GM18520 (cell line): ENCODE measurements at regions not wholly inside any gene's neighbourhood (a gene's known extent, or its start where the extent isn't known, plus 50 kb on each side); places are given as distances from the start of the nearest gene placed in this dataset.
"Not testable (repeated sequence)": the region's sequence is repeated elsewhere in the genome, so short reads cannot be mapped to it uniquely, and the experiment has no call there.

Experiments used
- ATAC-seq: cut with Tn5 transposase; IDR thresholded peaks from one replicate; pipeline ENCODE4 v1.9.1; 2021; ENCODE audit not compliant: unreplicated experiment

DNA sequence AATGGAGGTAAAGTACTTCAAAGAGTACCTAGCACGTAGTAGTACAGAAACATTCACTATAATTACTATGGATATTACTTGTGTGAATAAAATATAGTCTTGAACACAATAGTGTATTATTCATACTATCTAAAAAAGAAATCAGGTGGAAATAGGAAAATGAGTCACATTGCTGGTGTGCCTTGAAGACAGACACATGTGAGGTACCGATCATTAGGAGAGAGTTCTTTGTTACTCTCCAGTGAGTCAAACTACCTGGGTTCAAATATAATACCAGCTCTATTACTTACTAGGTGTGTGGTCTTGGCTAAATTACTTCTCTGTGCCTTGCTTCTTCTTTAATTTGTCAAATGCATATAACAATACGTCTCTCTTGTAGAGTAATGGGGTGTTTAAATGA is 50.8 kb upstream of the BEND6 start:
- no peak for ATAC-seq

DNA sequence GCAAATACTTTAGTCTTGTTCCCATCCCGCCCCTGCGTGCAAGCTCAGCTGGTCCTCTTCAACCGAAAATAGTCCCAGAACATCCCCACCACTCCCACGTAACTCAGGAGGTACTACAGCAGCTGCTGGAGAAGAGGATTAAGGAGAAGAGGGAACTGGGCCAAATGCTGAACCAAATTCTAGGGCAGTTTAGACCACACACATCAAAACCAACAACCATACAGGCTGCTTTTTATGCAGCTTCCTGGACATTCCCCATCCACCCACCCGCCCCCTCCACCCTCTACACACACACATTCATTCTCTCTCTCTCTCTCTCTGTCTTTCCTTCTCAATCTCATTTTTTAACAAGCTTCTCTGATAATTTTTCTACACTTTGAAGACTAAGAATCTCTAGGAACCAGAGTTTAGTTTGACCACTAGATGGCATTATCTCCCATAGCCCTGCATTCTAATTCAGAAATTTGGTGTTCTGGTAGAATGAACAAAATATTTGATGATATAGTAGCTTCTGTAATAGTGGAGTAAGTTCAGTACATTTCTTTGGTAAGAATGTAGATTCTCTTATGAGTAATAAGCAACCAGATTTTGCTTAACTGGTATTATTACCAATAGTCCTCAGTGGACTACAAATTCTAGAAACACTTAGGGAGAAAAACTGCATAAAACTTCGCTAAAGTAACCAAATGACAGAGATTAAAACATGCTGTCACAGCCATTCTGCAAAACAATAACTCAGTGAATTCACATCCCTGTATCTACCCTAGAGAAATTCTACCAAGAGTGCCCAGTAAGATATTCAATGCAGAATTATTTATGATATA is 52.1 kb upstream of the BEND6 start:
- no peak for ATAC-seq

DNA sequence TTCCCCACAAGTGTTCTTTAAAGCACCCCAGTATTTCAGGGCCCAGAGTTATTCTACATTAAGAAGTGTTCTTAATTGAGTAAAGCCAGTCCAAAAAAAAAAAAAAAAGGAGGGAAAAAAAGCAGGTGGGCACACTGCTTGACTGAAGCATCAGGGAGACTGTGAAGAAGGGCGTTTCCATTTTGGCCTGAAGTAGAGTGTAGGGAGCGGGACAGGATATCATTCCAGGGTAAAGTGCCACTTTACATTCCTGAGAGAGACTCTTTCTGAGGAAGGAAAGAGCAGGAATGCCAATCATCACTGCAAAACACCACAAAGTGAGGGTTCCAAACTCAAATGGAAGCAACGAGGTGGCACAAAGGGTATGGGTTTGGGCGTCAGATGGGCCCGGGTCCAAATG is 54.1 kb upstream of the BEND6 start:
- ATAC-seq, result no peak

DNA sequence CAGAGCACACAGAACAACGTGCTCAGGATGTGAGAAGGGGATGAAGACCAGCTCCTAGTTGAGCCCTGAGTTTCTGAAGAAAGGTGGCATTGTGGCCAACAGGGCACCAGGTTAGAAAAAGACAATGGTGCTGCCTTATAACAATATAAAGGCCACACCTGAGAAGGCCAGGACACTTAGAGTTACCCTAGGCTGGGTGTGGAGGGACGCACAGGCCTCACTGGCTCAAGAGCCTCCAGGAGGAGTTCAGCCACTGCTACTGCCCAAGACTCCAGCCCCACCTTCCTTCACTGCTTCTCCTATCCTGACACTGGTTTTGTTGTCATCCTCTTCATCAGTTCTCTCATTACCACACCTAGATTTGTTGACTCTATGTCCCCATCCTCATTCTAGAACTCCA is 55.2 kb upstream of the BEND6 start:
- no peak for ATAC-seq

DNA sequence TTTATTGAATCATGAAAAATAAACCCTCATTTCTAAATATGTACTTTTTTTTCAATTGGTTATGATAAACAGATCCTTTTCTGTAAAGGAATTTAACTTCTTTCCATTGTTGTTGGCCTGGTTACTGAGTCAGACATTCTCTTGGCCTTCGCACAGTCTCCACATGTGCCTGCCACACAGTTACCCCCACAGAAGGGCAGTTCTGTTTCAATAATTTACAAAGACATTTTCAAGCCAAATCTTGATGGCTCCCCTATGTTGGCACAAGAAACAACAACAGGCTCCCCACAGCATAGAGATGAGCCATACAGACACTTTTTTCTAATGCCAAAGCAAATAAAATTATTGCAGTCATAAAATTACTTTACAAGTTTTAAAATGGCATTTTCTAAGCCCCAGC is 55.6 kb upstream of the BEND6 start:
- ATAC-seq, result no peak

DNA sequence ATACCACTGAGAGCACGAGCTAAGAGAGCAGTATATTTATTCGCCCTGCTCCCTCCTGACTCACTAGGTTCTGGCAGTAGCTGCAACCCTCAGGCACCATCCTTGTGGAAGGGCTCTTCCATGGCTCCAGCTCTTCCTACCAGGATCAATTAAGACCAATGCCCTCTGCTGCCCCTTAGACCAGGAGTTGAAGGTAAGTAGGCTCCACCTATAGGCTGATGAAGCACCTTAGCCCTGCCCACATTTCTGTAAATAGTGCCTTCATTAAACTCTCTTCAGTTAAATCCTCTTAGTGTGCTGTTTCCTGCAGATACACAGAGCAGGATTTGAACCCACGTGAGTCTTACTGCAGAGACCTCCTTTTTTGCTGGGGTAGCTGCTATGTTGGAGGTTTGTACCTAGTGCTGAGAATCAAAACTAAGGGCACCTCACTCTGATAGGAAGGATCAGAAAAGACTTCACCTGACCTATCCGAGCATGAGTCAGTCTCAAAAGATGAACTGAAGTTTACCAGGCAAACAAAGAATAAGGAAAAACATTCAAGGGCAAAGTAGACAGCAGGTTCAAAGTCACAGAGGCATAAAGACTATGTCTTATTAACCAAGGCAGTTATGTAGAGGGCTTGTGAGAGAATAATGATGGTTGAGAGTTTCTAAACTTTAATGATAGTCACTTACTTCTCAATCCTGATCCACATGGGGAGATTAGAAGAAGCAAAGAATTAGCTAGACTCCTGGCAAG is 56.9 kb upstream of the BEND6 start:
- no peak for ATAC-seq

DNA sequence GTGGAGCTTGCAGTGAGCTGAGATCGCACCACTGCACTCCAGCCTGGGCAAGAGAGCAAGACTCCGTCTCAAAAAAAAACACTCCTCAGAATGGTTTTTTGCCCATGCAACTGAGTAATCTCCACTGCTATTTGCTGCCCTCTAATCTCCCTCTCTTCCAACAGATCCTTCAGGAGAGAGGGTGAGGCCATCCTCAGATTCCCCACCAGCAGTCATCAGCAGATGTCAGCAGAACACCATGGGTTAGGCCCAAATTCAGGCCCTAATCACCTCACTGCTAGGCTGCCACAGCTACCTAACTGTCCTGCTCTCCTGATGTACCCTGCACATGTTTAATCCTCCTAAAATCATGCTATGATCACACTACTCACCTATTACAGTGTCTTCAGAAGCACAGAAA is 63.2 kb upstream of the BEND6 start:
- no peak for ATAC-seq

DNA sequence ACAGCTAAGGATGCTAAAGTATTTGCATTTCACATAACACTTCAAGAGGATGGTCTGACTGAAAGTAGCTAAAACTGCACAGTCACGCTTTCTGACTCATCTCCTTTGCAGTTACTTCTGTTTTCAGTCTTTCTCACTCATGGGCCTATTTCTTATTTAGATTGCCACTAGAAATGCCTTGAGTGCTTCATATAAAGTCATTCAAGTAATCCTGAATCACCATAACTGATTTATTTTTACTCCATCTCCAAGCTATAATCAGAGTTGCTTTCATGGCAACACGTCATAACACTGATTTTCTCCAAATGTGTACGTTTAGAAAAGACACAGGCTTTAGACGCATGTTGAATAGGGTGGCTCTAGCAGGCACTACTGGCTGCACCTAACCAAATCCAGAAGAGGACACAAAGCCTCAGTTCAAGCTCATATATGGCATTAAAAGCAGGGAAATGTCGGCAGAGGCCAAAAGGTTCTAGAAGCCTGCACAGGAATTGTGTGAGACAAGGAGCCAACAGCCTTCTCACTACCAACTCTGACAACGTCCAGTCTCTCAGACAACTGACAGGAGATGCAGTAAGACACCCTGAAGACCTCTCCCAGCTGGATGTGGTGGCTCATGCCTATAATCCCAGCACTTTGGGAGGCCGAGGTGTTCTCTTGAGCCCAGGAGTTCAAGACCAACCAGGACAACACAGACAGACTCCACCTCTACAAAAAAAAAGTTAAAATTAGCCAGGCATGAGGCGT is 64.1 kb upstream of the BEND6 start:
- ATAC-seq, result peak; percentile 95

DNA sequence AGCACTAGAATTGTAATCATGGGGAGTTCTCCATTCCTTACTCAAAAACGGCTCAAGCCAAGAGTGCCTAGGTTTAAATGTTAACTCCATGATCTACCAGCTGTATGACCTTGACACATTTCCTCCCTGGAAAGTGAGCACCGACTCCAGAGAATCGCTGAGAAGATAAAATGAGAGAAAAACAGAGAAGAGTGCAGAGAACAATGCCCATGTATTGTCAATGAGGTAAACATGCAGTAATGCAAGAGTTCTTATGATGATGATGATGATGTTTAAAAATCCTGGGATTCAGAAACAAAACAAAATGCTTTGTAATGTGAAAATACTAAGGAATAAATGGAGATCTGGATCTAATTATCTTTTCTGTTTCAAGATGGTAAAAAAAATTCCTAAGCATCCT is 64.8 kb upstream of the BEND6 start:
- no peak for ATAC-seq

DNA sequence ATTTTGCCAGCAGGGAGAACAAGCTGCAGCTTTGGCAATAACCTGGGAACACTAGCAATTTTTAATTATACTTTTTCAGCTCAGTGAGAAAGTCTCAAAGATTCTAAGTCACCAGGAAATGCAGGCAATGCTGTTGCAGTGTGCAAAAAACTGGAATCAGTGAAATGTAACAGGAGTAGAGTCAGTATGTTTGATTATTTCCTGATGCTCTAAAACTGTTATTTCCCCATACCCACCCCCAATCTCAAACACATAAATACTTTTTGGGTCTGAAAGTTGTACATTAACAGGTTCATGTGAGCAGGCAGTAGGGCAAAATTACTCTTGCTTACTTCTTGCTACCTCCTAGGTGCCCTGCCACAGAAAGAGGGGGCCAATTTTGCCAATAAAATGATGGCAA is 65.4 kb upstream of the BEND6 start:
- no peak for ATAC-seq

DNA sequence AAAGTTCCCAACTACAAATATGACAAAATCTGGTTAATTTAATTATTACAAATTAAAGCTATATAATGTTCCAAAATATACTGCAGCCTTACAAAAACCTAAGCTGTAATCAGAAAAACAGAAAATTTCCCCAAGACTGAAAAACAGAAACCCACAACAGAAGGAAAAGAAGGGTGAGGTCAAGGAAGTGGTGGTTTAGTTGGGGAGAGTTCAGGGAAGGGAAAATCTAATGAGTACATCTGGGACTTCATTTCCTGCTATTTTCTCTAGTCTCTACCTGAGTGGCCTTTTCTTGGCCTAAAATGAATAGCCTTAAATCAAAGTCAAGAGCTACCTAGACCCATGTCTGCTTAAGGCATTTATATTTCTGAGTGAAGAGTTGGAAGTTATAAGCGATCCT is 66.2 kb upstream of the BEND6 start:
- no peak for ATAC-seq

DNA sequence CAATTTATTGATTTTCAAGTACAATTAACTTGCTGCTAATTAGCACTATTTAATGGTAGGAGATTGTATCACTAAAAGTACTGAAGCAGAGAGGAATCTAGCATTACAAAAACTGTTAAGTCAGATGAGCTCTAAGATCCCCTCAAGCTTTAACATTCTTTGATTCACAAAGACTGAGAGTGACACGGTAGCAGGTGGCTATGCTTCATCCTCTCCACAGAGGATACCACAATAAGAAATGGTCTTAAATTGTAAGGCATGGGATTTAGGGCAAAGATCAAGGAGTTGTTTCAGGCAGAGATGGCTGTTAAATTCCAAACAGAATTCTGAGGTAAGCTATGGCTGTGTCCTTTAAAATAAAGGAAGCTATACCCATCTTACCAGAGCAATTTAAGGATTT is 67.8 kb upstream of the BEND6 start:
- no peak for ATAC-seq

DNA sequence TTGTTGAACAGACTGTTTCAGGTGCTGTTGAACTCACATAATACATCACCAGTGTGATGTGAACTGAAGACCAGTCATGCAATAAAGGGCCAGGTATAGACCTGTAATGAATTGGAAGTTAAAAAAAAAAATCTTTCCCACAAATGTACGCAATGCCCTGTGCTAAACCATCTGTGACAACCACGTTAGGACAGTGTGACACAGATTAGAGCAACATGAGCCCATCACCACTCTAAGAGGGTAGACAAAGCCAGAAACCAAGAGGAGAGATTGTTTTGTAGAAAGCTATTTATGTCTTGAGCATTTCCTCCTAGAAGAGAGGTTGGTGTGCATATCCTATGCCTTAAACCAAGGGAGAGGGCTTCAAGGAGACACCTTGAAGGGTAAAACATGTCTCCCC is 77.0 kb upstream of the BEND6 start:
- no peak for ATAC-seq

DNA sequence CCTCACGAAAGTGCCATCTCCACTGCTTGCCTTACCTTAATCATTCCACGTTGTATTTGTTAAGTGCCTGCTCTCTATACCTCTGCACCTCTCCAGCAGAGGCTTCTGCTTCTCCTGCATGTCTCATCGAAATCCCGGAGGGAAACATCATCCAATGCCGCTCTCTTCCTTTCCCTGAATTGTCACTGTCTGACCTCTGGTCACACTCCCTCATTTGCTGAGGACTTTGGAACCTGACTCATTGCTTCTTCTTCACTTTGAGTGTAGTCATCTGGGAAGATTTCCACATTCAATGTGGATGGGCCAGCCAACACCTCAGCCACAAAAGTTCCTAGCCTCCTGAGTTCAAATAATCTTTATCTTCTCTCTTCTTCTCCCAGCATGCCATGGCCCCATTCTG is 78.9 kb upstream of the BEND6 start:
- ATAC-seq, result no peak

DNA sequence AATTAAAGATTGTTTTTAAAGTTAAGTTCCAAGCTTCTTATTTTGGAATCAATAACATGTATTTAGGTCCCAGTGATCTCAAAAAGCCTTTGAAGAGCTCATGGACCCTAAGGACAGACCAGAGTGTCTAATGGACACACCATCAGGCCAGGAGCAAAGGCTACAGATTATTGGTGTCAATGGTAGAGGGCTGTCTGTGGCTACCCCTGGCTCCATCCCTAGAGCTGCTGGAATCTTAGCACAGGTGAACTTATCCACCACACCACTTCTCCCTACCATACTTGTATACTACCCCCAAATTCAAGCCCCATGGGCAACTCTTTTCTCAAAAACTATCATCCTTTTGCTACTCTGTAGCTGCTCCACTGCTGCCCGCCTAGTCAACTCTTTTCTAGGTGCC is 79.4 kb upstream of the BEND6 start:
- no peak for ATAC-seq

DNA sequence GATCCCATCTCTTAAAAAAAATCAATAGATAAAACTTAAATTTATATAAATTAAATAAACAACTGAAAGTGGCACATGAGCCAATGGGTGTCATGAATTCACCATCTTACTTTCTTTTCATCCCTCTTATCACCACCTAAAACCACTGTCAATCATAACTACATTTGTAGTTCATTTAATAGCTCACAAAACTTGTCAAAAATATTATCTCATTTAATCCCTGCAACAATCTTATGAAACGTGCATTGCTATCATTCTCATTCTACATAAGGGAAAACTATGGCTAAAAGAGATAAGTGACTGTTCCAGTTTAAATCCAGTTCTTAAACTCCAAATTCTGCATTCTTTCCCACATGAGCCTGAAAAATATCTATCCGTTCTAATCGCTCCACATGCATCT is 80.6 kb upstream of the BEND6 start:
- ATAC-seq, result no peak

DNA sequence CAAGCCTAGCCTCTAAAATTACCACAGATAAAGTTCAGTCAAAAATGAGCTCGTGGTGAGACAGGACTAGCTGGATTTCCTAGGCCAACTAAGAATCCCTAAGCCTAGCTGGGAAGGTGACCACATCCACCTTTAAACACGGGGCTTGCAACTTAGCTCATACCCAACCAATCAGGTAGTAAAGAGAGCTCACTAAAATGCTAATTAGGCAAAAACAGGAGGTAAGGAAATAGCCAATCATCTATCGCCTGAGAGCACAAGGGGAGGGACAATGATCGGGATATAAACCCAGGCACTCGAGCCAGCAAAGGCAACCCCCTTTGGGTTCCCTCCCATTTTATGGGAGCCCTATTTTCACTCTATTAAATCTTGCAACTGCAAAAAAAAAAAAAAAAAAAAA is 84.9 kb upstream of the BEND6 start:
- ATAC-seq, result not testable (repeated sequence)

DNA sequence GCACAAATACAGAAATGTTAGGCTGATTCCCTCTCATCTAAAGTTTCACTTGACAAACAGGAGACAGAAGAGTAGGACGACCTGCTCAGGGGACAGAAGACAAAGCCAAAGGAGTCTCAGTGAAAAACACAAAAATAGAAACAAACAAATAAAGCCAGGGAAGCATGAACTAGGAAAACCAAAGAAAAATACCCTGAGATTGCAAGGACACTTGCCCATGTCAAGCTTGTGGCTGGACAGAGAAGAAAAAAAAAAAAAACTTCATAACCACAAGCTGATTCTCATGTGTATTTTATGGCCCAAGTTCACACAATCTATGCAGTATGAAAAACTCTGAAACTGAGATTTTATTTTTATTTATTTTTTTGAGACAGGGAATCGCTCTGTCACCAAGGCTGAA is 85.6 kb upstream of the BEND6 start:
- ATAC-seq, result no peak

DNA sequence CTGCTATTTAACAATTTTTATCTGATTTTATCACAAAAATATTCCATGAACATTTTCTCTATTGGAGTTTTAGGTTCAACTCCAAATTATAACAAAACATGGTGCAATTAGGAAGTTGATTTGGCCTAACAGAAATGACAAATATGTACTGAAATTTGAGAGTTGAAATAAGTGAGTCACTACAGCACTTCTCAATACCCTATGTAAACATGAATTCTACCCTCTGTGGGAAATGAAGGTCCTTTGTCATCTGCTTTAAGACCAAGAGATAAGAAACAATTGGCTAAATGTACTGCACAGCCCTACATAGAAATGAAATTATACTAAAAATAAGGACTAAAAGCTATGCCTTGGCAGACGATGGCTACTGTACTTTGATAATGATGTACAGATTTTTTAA is 86.2 kb upstream of the BEND6 start:
- ATAC-seq, result no peak

DNA sequence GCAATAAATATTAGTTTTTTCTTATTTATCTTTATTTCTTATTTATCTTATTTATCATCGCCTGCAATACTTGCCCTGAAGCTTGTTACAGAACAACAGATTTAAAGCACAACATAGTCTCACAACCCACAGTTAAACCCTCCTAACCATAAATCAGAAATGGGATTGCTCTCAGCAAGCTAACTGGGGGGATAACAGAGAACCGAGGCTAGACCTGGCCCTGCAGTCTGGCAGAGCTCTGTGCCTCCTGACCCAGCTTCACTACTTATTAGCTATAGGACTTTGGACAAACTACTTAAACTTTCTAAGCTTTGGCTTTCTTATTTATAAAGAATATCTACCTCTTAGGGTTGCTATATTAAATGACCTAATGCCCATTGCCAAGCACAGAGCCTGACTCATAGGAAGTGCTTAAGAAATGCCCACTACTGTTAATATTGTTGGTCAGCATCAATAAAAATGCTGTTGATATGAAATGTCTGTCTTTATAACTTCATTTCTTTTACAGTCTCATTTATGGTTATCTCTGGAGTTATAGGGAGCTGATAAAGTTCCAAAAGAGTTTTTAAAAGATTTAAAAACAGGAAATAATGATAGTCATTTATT is 87.9 kb upstream of the BEND6 start:
- no peak for ATAC-seq

DNA sequence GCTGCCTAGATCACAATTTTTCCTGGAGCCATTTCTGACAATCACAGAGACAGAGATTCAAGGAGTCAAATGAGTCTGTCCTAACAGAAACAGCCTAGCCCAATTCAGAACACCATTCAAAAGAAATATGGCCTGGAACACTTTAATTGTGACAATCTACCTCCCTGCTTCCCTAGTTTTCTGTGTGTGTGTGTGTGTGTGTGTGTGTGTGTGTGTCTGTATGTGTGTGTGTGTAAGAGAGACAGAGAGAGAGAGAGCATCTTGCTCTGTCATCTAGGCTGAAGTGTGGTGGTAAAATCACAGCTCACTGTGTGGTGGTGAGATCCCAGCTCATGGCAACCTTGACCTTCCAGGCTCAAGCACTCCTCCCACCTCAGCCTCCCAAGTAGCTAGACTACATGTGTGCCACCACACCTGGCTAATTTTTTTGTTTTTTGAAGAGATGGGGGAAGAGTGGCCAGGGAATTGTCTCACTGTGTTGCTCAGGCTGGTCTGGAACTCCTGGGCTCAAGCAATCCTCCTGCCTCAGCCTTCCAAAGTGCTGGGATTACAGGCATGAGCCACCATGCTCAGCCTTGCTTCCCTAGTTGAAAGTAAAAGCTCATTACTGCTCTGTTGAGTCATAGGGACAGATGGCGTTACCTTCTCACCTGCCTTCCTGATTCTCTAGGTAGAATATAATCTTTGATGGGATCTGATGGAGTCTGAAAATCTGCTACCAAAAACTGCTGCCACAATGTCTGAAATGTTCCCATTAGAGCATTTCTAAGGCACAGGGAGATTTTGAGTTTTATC is 89.6 kb upstream of the BEND6 start:
- no peak for ATAC-seq
